NT2/D1 (cell line): ENCODE measurements at regions not wholly inside any gene's neighbourhood (a gene's known extent, or its start where the extent isn't known, plus 50 kb on each side); places are given as distances from the start of the nearest gene placed in this dataset.

ENCODE experiments used
- DNase-seq: peaks from one replicate; pipeline ENCODE4 v3.0.0-alpha.2; 2011; ENCODE audit warnings: low read depth, low spot score
- H3K27me3 ChIP-seq: 2 replicates; pipeline ENCODE4 v1.6.0; 2011; ENCODE audit warnings: mild to moderate bottlenecking; ENCODE audit not compliant: insufficient read length, insufficient read depth
- H3K36me3 ChIP-seq: 2 replicates; pipeline ENCODE4 v1.6.1; 2011; ENCODE audit warnings: mild to moderate bottlenecking, low read length, mixed read lengths; ENCODE audit not compliant: insufficient read depth, insufficient read length
- H3K4me1 ChIP-seq: 2 replicates; pipeline ENCODE4 v1.5.1; 2011; ENCODE audit not compliant: insufficient read depth, insufficient read length
- H3K4me3 ChIP-seq: 2 replicates; pipeline ENCODE4 v1.5.1; 2011; ENCODE audit warnings: low read depth; ENCODE audit not compliant: insufficient read length
- H3K9ac ChIP-seq: 2 replicates; pipeline ENCODE4 v1.6.0; 2011; ENCODE audit warnings: low read depth; ENCODE audit not compliant: insufficient read length
- H3K9me3 ChIP-seq: 2 replicates; pipeline ENCODE4 v1.5.1; 2011; ENCODE audit warnings: mild to moderate bottlenecking, low read length; ENCODE audit not compliant: insufficient read depth
- SUZ12 ChIP-seq: IDR thresholded peaks from 2 replicates; pipeline ENCODE4 v1.6.1; 2011; ENCODE audit not compliant: insufficient read length, insufficient read depth; ENCODE audit errors: extremely low read depth
- YY1 ChIP-seq: IDR thresholded peaks from 2 replicates; pipeline ENCODE4 v1.6.1; 2011; ENCODE audit not compliant: insufficient read length, insufficient read depth
- ZNF274 ChIP-seq: IDR thresholded peaks from 2 replicates; pipeline ENCODE4 v1.6.1; 2011; ENCODE audit warnings: mild to moderate bottlenecking, low read depth, low read length

- H3K36me3 ChIP-seq = no peaks in the 10 kb centered on the region
- no peaks in the 10 kb centered on the region for H3K27me3 ChIP-seq
- DNase-seq = no peak
Measured at GRCh38 chrX:149069899-149070298, 435.2 kb downstream of the IDS start.

GRCh38 chrX:149060921-149061320, 444.2 kb downstream of the IDS start:
- Histone ChIP-seq H3K4me3 (no peak overlapping the region), H3K9me3 (no peaks in the 10 kb centered on the region), H3K27me3 (no peaks in the 10 kb centered on the region), H3K36me3 (no peaks in the 10 kb centered on the region), H3K4me1 (no peaks in the 10 kb centered on the region), H3K9ac (no peak overlapping the region)
- DNase-seq = no peak
- TF ChIP-seq YY1 (no peak), ZNF274 (no peak), SUZ12 (no peak)

More at GRCh38 chrX:149069899-149070298, 435.2 kb downstream of the IDS start:
- no peak overlapping the region for H3K9ac ChIP-seq
- no peak overlapping the region for H3K4me3 ChIP-seq
- no peaks in the 10 kb centered on the region for H3K9me3 ChIP-seq
- no peaks in the 10 kb centered on the region for H3K4me1 ChIP-seq
- TF ChIP-seq ZNF274 (no peak), SUZ12 (no peak), YY1 (no peak)
